NB4 (cell line): ENCODE measurements at regions not wholly inside any gene's neighbourhood (a gene's known extent, or its start where the extent isn't known, plus 50 kb on each side); places are given as distances from the start of the nearest gene placed in this dataset.
A peak's percentile ranks its signal among the peaks of the same experiment; 100 is the strongest.

ENCODE experiments used
- DNase-seq: peaks from one replicate; pipeline ENCODE4 v3.0.0; 2010; ENCODE audit warnings: low read depth
- H3K4me3 ChIP-seq: one replicate; pipeline ENCODE4 v1.5.1; 2011; ENCODE audit warnings: mild to moderate bottlenecking, low read depth, low read length, moderate library complexity
- MYC ChIP-seq: IDR thresholded peaks from 2 replicates; pipeline ENCODE4 v1.6.1; 2011; ENCODE audit warnings: low read depth, low read length
- POLR2A ChIP-seq: IDR thresholded peaks from 2 replicates; pipeline ENCODE4 v1.6.1; 2011; ENCODE audit warnings: mild to moderate bottlenecking; ENCODE audit not compliant: insufficient read length; ENCODE audit errors: extremely low read depth
- TF ChIP-seq, protein P1 (sequence below): IDR thresholded peaks from one replicate; pipeline ENCODE4 v1.5.1; 2012; ENCODE audit warnings: low read depth, low read length
- TF ChIP-seq, protein P2 (sequence below): IDR thresholded peaks from 2 replicates; pipeline ENCODE4 v1.6.1; 2011; ENCODE audit warnings: low read depth, low read length

GRCh38 chr3:80278056-80278455 is 510.3 kb upstream of the ROBO1 start:
- TF ChIP-seq, protein P1, sequence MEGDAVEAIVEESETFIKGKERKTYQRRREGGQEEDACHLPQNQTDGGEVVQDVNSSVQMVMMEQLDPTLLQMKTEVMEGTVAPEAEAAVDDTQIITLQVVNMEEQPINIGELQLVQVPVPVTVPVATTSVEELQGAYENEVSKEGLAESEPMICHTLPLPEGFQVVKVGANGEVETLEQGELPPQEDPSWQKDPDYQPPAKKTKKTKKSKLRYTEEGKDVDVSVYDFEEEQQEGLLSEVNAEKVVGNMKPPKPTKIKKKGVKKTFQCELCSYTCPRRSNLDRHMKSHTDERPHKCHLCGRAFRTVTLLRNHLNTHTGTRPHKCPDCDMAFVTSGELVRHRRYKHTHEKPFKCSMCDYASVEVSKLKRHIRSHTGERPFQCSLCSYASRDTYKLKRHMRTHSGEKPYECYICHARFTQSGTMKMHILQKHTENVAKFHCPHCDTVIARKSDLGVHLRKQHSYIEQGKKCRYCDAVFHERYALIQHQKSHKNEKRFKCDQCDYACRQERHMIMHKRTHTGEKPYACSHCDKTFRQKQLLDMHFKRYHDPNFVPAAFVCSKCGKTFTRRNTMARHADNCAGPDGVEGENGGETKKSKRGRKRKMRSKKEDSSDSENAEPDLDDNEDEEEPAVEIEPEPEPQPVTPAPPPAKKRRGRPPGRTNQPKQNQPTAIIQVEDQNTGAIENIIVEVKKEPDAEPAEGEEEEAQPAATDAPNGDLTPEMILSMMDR: no peak
- TF ChIP-seq, protein P2, sequence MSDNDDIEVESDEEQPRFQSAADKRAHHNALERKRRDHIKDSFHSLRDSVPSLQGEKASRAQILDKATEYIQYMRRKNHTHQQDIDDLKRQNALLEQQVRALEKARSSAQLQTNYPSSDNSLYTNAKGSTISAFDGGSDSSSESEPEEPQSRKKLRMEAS: no peak
- no peak for TF ChIP-seq MYC
- no peak for TF ChIP-seq POLR2A
- H3K4me3 ChIP-seq: no peak overlapping the region
- DNase-seq: no peak

DNA sequence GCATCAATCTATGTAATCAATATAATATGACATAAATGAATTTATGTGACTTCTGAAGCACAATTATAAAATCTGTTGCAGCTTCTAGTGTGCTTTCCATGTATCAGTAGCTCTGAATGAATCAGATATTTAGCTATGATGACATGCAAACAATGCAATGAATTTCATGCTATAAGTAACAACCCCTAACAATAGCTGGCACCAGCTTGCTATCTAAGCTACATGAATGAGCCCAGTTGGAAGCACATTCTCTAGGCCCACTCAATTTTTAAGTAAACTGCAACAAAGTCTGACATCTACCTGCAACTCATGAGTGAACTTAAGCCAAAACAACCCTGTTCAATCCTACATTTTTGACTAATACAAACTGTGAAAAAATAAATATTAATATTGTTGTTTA is 507.3 kb upstream of the ROBO1 start:
- no peak for DNase-seq
- H3K4me3 ChIP-seq: no peak overlapping the region
- TF ChIP-seq, protein P2: no peak
- TF ChIP-seq, protein P1: no peak
- TF ChIP-seq POLR2A (no peak), MYC (no peak)

DNA sequence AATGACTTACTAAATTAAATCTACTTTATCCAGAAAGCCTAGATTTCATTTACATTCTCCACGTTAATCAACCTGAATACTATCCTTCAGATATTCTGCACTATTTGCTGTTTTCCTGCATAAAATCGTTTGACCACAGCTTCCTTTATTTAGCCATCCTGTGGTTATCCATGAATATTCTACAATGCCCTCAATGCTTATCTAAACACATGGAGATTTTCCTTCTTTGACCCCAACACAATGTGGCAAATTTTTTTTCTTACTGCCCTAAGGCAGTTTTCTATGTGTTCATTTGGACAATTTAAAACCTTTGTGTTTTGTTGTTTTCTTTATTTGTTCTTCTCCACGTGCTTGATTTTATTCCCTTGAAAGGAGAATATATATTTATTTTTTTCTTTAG is 495.5 kb upstream of the ROBO1 start:
- TF ChIP-seq POLR2A (no peak), MYC (no peak)
- TF ChIP-seq, protein P2: no peak
- TF ChIP-seq, protein P1: no peak
- peak; percentile 18 for DNase-seq
- no peak overlapping the region for H3K4me3 ChIP-seq

DNA sequence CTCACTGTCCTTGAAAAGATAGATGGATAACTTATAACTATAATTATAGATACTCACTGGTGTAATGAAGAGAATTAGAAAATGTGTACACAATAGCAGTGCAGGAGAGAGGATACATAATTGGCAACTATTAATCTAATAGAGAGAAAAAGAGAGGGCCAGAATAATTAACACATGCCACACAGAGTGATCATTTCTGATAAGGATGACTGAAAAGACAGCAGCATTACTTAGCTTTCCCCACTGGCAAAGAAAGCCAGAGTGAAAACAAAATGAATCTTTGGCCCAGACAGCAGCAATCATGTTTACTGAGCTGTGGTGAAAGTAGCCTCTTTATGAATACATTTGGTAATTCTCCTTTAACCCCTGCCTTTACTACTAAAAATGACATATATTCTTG is 493.3 kb upstream of the ROBO1 start:
- DNase-seq: no peak
- TF ChIP-seq, protein P2: no peak
- TF ChIP-seq POLR2A (no peak), MYC (no peak)
- TF ChIP-seq, protein P1: no peak
- no peak overlapping the region for H3K4me3 ChIP-seq

- no peak for DNase-seq
- H3K4me3 ChIP-seq: no peak overlapping the region
- TF ChIP-seq, protein P1: no peak
- no peak for TF ChIP-seq MYC
- TF ChIP-seq POLR2A: no peak
- TF ChIP-seq, protein P2: no peak
These were observed 491.9 kb upstream of the ROBO1 start for GRCh38 chr3:80259736-80260135.

GRCh38 chr3:80252113-80252512 is 484.3 kb upstream of the ROBO1 start:
- DNase-seq: no peak
- TF ChIP-seq POLR2A (no peak), MYC (no peak)
- TF ChIP-seq, protein P1: no peak
- TF ChIP-seq, protein P2: no peak
- no peak overlapping the region for H3K4me3 ChIP-seq
